CD4-positive, alpha-beta T cell treated with Interleukin-6 at 100 ng/mL for 8 hours (primary cell): ENCODE measurements at regions not wholly inside any gene's neighbourhood (a gene's known extent, or its start where the extent isn't known, plus 50 kb on each side); places are given as distances from the start of the nearest gene placed in this dataset.

Experiments
- DNase-seq: peaks from one replicate; pipeline ENCODE4 v3.0.0-alpha.2; 2020; ENCODE audit warnings: mixed read lengths, low spot score

GRCh38 chr18:78363556-78364387 is 615.8 kb upstream of the SALL3 start:
- no peak for DNase-seq

- DNase-seq: no peak
Measured at GRCh38 chr18:78364388-78364960, 615.1 kb upstream of the SALL3 start.

DNA sequence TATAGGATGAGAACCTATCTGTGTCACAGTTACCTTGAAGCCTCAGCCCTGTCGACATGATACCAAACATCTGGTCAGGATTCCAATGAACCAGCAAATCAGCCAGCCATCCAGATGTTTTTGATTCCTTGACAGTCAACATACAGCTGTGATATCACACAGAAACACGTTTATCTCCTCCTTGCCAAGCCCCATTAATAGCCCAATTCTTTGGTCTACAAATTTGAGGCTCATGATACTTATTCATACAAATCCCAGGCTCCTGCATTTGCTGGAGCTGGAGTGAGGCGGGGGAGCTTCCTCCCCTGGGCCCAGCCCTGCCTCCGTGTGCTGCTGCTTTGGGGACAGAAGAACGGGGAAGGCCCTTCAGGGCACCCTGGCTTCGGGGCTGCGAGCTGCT is 611.6 kb upstream of the SALL3 start:
- no peak for DNase-seq

- no peak for DNase-seq
Measured at GRCh38 chr18:78368726-78369125, 610.9 kb upstream of the SALL3 start.

- DNase-seq: no peak
Measured at GRCh38 chr18:78376046-78376445, 603.6 kb upstream of the SALL3 start.

DNA sequence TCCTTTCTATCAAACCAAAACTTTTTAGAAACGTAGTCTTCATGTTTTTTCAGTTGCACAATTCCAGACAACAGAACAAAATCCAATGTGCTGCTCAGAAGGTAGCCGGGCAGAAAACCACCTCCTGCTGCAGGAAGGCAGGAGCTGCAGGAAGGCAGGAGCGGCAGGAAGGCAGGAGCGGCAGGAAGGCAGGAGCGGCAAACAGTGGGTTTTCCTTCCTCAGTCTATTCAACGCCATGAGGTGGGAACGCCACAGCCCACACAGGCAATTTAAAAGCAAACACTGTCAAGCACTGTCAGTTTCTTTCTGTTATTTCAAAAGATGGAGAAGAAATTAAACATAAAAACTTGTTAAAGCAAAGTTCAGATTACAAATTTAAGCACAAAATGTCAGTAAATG is 601.2 kb upstream of the SALL3 start:
- DNase-seq: no peak

DNA sequence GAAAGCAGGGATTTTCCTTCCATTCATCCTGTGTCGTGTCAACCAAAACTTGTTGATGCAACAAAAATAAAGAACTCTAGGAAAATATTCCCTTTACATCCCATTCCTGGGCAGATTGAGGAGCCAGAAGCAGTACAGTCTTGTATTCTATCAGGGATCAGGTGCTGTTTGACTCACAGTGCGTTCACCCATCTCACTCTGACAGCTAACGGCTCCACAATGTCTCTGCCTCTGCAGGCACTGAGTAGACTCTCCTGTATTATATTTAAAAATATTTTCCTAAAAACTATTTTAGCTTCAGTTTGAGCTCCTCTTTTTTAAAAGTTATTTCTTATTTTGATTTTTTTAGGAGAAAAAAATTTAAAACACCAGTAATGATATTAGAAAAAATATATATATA is 600.6 kb upstream of the SALL3 start:
- no peak for DNase-seq

GRCh38 chr18:78390348-78390951 is 589.2 kb upstream of the SALL3 start:
- DNase-seq: no peak

DNA sequence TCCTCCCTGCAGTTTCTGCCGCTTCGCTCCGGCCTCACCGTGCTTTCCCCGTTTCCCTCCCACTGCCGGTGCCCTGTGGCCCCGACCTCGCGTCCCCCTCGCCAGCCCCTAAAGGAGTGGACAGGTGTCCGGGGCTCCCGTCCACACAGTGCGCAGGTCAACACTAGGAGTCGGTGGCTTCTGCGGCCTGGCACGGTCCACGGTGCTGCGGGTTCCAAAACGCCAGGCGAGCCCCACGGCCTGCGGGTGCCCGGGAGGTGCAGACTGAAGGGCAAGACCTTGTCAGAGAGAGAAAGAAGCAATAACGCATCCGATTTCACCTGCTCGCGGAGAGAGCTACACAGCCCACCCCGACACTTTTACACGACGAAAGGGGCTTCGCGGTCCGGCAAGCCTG is 588.7 kb upstream of the SALL3 start:
- DNase-seq: no peak

GRCh38 chr18:78393086-78393862 is 586.3 kb upstream of the SALL3 start:
- no peak for DNase-seq

DNA sequence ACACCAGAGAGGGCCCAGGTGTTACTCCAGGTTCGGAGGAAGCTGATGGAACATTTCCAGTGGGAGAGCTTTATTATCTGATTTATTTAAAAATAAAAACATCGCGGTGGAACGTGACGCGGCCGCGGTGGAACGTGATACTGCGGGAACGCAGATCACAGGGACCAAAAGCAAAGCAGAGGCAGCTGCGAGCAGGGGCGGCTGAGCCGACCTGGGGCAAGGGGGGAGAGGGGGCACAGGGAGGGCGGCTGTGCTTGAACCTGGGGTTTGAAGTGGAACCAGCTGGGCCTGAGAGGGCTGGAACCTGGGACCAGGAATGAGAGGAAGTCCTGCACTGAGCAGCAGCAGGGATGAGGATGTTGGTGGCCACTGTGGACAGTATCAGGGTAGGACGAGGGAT is 583.5 kb upstream of the SALL3 start:
- no peak for DNase-seq

DNA sequence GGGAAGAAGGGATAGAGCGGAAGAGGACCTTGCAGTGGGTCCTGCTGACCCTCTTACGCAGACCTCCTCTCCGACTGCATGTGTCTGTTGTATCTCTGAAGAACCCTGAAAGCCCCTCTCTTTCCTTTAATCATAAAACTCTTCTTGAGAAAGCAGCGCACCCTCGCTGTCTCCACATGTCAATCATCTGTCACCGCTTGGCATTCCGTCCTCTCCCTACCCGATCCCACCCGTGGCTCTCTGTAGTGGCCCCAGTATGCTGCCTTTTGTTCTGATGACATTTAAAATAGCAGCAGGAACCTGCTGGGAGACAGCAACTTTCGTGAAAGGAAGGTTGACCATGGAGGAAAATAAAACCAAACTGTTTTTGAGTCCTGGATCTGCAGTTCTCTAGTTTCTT is 582.9 kb upstream of the SALL3 start:
- no peak for DNase-seq

- DNase-seq: no peak
Measured at GRCh38 chr18:78399992-78400503, 579.6 kb upstream of the SALL3 start.

DNA sequence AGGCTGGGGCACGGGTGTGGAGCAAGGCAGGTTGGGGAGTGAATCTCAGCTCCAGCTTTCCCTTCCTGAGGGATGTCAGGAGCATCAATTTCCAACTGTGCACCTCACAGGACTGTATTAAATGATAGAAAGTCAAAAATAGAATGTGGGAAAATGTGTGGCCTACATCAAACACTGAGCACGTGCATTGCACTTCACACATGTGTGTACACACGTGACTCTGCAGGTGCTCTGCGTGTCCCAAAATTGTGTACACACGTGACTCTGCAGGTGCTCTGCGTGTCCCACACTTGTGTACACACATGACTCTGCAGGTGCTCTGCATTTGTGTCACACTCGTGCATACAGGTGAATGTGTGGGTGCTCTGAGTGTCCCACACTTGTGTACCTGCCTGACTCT is 577.2 kb upstream of the SALL3 start:
- no peak for DNase-seq

DNA sequence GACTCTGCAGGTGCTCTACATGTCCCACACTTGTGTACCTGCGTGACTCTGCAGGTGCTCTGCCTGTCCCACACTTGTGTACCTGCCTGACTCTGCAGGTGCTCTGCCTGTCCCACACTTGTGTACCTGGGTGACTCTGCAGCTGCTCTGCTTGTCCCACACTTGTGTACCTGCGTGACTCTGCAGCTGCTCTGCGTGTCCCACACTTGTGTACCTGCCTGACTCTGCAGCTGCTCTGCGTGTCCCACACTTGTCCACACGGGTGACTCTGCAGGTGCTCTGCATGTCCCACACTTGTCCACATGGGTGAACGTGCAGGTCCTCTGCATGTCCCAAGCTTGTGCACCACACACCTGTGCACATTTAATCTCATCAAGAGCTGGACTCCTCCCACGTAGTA is 576.7 kb upstream of the SALL3 start:
- no peak for DNase-seq

- no peak for DNase-seq
Measured at GRCh38 chr18:78403371-78403770, 576.2 kb upstream of the SALL3 start.

- no peak for DNase-seq
Measured at GRCh38 chr18:78405763-78406162, 573.9 kb upstream of the SALL3 start.

- no peak for DNase-seq
Measured at GRCh38 chr18:78406743-78407465, 572.7 kb upstream of the SALL3 start.

DNA sequence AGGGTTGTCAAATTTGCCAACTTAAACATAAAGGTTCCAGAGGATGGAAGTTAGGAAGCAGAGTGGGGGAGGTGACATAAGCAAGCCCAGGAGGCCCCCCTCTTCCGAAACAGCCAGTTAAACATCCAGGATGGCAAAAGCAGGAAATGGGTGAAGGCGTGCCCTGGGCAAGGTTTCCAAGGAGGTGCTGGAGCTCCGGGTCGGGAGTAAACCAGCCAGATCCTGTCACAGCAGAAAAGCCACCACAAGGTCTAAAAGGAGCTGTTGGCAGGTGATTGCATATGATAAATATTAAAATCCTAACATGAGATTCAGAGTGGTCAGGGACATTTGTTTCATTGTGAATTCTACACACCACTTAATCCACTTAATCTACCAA is 572.2 kb upstream of the SALL3 start:
- DNase-seq: no peak

GRCh38 chr18:78408623-78409022 is 571.0 kb upstream of the SALL3 start:
- DNase-seq: no peak

GRCh38 chr18:78410094-78410786 is 569.4 kb upstream of the SALL3 start:
- DNase-seq: no peak
